ENCODE measurements at regions not wholly inside any gene's neighbourhood (a gene's known extent, or its start where the extent isn't known, plus 50 kb on each side); places are given as distances from the start of the nearest gene placed in this dataset.

DNA sequence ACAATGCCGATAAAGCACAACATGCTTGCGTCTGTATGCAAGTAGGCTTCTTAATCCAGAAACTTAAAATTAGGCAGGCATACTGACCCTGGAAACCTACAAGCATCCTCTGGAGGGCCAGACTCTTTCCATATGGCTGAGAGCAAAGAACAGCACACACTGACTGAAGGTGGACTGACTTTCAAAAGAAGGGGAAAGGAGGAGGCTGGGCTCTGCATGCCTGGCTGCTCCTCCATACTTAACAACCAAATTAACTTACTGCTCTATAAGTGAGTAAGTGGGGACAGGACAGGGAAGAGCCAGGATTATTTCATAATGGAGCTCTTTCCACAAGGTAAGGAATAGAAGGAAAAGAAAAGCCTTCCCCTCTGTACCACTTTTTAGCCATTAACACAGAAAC is 55.9 kb upstream of the ATP8A1 start:
- Histone ChIP-seq H3K9me3 (ENCODE audit: low read length) (no peaks in the 10 kb centered on the region), H3F3A (ENCODE audit: insufficient read depth, low read length, poor library complexity, severe bottlenecking) (no peaks in the 10 kb centered on the region), H3K4me2 (ENCODE audit: low read length) (no peak overlapping the region), H4K20me1 (ENCODE audit: insufficient read depth) (no peaks in the 10 kb centered on the region), H3K9me2 (ENCODE audit: insufficient read depth, low read length) (no peaks in the 10 kb centered on the region), H3K79me2 (replicated peaks; ENCODE audit: insufficient read depth, low read length) (no peaks in the 10 kb centered on the region), H2AFZ (ENCODE audit: low read depth, low read length) (no peak overlapping the region), H3K27me3 (ENCODE audit: insufficient read depth, low read depth, low read length) (no peaks in the 10 kb centered on the region), H3K36me3 (ENCODE audit: insufficient read depth, low read length) (no peaks in the 10 kb centered on the region), H3K27ac (ENCODE audit: low read length) (no peak overlapping the region), H3K9ac (ENCODE audit: low read length) (no peak overlapping the region), H3K4me3 (ENCODE audit: low read length) (no peak overlapping the region)
- TF ChIP-seq EP300 (conservative IDR thresholded peaks at IDR 0.05; ENCODE audit: poor library complexity, severe bottlenecking): no peak
- TF ChIP-seq, protein P1, sequence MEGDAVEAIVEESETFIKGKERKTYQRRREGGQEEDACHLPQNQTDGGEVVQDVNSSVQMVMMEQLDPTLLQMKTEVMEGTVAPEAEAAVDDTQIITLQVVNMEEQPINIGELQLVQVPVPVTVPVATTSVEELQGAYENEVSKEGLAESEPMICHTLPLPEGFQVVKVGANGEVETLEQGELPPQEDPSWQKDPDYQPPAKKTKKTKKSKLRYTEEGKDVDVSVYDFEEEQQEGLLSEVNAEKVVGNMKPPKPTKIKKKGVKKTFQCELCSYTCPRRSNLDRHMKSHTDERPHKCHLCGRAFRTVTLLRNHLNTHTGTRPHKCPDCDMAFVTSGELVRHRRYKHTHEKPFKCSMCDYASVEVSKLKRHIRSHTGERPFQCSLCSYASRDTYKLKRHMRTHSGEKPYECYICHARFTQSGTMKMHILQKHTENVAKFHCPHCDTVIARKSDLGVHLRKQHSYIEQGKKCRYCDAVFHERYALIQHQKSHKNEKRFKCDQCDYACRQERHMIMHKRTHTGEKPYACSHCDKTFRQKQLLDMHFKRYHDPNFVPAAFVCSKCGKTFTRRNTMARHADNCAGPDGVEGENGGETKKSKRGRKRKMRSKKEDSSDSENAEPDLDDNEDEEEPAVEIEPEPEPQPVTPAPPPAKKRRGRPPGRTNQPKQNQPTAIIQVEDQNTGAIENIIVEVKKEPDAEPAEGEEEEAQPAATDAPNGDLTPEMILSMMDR (IDR thresholded peaks at IDR 0.05; ENCODE audit: poor library complexity, severe bottlenecking): no peak
- TF ChIP-seq, protein P2, sequence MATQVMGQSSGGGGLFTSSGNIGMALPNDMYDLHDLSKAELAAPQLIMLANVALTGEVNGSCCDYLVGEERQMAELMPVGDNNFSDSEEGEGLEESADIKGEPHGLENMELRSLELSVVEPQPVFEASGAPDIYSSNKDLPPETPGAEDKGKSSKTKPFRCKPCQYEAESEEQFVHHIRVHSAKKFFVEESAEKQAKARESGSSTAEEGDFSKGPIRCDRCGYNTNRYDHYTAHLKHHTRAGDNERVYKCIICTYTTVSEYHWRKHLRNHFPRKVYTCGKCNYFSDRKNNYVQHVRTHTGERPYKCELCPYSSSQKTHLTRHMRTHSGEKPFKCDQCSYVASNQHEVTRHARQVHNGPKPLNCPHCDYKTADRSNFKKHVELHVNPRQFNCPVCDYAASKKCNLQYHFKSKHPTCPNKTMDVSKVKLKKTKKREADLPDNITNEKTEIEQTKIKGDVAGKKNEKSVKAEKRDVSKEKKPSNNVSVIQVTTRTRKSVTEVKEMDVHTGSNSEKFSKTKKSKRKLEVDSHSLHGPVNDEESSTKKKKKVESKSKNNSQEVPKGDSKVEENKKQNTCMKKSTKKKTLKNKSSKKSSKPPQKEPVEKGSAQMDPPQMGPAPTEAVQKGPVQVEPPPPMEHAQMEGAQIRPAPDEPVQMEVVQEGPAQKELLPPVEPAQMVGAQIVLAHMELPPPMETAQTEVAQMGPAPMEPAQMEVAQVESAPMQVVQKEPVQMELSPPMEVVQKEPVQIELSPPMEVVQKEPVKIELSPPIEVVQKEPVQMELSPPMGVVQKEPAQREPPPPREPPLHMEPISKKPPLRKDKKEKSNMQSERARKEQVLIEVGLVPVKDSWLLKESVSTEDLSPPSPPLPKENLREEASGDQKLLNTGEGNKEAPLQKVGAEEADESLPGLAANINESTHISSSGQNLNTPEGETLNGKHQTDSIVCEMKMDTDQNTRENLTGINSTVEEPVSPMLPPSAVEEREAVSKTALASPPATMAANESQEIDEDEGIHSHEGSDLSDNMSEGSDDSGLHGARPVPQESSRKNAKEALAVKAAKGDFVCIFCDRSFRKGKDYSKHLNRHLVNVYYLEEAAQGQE (IDR thresholded peaks at IDR 0.05; ENCODE audit: borderline replicate concordance): no peak
- TF ChIP-seq RAD21 (conservative IDR thresholded peaks at IDR 0.05): no peak
- no peak for TF ChIP-seq SMC3 (conservative IDR thresholded peaks at IDR 0.05; ENCODE audit: poor library complexity)
- TF ChIP-seq TAF1 (IDR thresholded peaks at IDR 0.05; ENCODE audit: low read depth): no peak
- no peak for TF ChIP-seq POLR2AphosphoS5 (IDR thresholded peaks at IDR 0.05)
- TF ChIP-seq MXI1 (conservative IDR thresholded peaks at IDR 0.05; ENCODE audit: poor library complexity, severe bottlenecking): no peak
- TF ChIP-seq EZH2 (IDR thresholded peaks at IDR 0.05; ENCODE audit: borderline replicate concordance, insufficient read depth, low read length, poor library complexity, severe bottlenecking): no peak

DNA sequence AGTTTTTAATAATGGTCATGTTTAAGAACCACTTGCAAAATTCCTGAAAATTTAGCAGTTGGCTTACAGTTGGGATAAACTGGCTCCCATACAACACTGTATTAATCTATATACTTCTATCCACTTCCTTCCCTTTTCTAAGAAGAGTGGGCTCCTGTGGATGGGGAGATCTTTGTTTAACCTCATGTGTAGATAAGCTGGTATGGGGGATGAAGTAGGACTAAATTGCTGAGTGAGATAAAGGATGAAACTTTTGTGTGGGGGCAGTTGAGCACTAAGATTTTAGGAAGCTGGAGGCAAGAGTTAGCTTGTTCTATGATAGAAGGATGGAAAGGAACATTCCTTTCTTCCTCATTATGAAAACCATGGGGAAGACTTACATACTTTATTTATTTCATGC is 54.6 kb upstream of the ATP8A1 start:
- no peak overlapping the region for H2AFZ ChIP-seq (ENCODE audit: low read depth, low read length)
- TF ChIP-seq EZH2 (IDR thresholded peaks at IDR 0.05; ENCODE audit: borderline replicate concordance, insufficient read depth, low read length, poor library complexity, severe bottlenecking): no peak
- no peak for TF ChIP-seq SMC3 (conservative IDR thresholded peaks at IDR 0.05; ENCODE audit: poor library complexity)
- no peak for TF ChIP-seq POLR2AphosphoS5 (IDR thresholded peaks at IDR 0.05)
- TF ChIP-seq EP300 (conservative IDR thresholded peaks at IDR 0.05; ENCODE audit: poor library complexity, severe bottlenecking): no peak
- no peak for TF ChIP-seq RAD21 (conservative IDR thresholded peaks at IDR 0.05)
- TF ChIP-seq TAF1 (IDR thresholded peaks at IDR 0.05; ENCODE audit: low read depth): no peak
- TF ChIP-seq MXI1 (conservative IDR thresholded peaks at IDR 0.05; ENCODE audit: poor library complexity, severe bottlenecking): no peak
- TF ChIP-seq, protein P1 (IDR thresholded peaks at IDR 0.05; ENCODE audit: poor library complexity, severe bottlenecking): no peak
- TF ChIP-seq, protein P2 (IDR thresholded peaks at IDR 0.05; ENCODE audit: borderline replicate concordance): no peak
- H4K20me1 ChIP-seq (ENCODE audit: insufficient read depth): no peaks in the 10 kb centered on the region
- no peaks in the 10 kb centered on the region for H3K9me3 ChIP-seq (ENCODE audit: low read length)
- no peaks in the 10 kb centered on the region for H3F3A ChIP-seq (ENCODE audit: insufficient read depth, low read length, poor library complexity, severe bottlenecking)
- no peaks in the 10 kb centered on the region for H3K79me2 ChIP-seq (replicated peaks; ENCODE audit: insufficient read depth, low read length)
- H3K9ac ChIP-seq (ENCODE audit: low read length): no peak overlapping the region
- no peaks in the 10 kb centered on the region for H3K36me3 ChIP-seq (ENCODE audit: insufficient read depth, low read length)
- no peak overlapping the region for H3K4me2 ChIP-seq (ENCODE audit: low read length)
- no peaks in the 10 kb centered on the region for H3K27me3 ChIP-seq (ENCODE audit: insufficient read depth, low read depth, low read length)
- H3K27ac ChIP-seq (ENCODE audit: low read length): no peak overlapping the region
- H3K4me3 ChIP-seq (ENCODE audit: low read length): no peak overlapping the region
- H3K9me2 ChIP-seq (ENCODE audit: insufficient read depth, low read length): no peaks in the 10 kb centered on the region
